DND-41 (cell line): ENCODE measurements at regions not wholly inside any gene's neighbourhood (a gene's known extent, or its start where the extent isn't known, plus 50 kb on each side); places are given as distances from the start of the nearest gene placed in this dataset.

ENCODE experiments used
- EZH2 ChIP-seq: IDR thresholded peaks from 3 replicates; pipeline ENCODE4 v1.6.1; 2012; ENCODE audit warnings: borderline replicate concordance, low read depth, mild to moderate bottlenecking, moderate library complexity, low read length, inconsistent platforms; ENCODE audit not compliant: severe bottlenecking
- TF ChIP-seq, protein P1 (sequence below): IDR thresholded peaks from 2 replicates; pipeline ENCODE4 v1.5.1; 2012; ENCODE audit warnings: borderline replicate concordance, low read length, moderate library complexity, mild to moderate bottlenecking; ENCODE audit not compliant: poor library complexity, severe bottlenecking; ENCODE audit errors: extremely low read depth

GRCh38 chr14:105862581-105863239 lies 336.3 kb downstream of the TMEM121 start:
- TF ChIP-seq, protein P1, sequence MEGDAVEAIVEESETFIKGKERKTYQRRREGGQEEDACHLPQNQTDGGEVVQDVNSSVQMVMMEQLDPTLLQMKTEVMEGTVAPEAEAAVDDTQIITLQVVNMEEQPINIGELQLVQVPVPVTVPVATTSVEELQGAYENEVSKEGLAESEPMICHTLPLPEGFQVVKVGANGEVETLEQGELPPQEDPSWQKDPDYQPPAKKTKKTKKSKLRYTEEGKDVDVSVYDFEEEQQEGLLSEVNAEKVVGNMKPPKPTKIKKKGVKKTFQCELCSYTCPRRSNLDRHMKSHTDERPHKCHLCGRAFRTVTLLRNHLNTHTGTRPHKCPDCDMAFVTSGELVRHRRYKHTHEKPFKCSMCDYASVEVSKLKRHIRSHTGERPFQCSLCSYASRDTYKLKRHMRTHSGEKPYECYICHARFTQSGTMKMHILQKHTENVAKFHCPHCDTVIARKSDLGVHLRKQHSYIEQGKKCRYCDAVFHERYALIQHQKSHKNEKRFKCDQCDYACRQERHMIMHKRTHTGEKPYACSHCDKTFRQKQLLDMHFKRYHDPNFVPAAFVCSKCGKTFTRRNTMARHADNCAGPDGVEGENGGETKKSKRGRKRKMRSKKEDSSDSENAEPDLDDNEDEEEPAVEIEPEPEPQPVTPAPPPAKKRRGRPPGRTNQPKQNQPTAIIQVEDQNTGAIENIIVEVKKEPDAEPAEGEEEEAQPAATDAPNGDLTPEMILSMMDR: no peak
- TF ChIP-seq EZH2: no peak
